Panc1 (cell line): ENCODE measurements at regions not wholly inside any gene's neighbourhood (a gene's known extent, or its start where the extent isn't known, plus 50 kb on each side); places are given as distances from the start of the nearest gene placed in this dataset.

Experiments used
- ATAC-seq: fragments of 200-7000 bp; cut with Tn5 transposase; 2 replicates; pipeline ENCODE4 v1.9.1; 2020; ENCODE audit warnings: mild to moderate bottlenecking, moderate library complexity
- BruUV-seq: library from RNA; stranded (reverse); fragments of 400-500 nt; replicated peaks from 2 replicates; lab custom pipeline; 2021; lab: Mats Ljungman, UMichigan
- CTCF ChIA-PET: fragments of 300-600 bp; sonication (Branson Sonifier 250); formaldehyde crosslinking; loops from one replicate; lab custom pipeline; 2022; ENCODE audit warnings: antibody characterized with exemption; lab: Charles Lee
- POLR2A ChIA-PET: fragments of 300-600 bp; sonication (Branson Sonifier 250); formaldehyde crosslinking; loops from one replicate; lab custom pipeline; 2022; ENCODE audit warnings: antibody characterized with exemption; lab: Charles Lee
- DNase-seq: peaks from one replicate; pipeline ENCODE4 v3.0.0-alpha.2; 2010; ENCODE audit warnings: low read depth, low spot score
- H3K27ac ChIP-seq: 2 replicates; pipeline ENCODE4 v1.5.1; 2011; ENCODE audit warnings: mild to moderate bottlenecking, low read length, inconsistent platforms
- H3K27me3 ChIP-seq: fragments of 200-500 bp; sonication (Bioruptor generic); 2 replicates; pipeline ENCODE4 v1.6.0; 2014; ENCODE audit warnings: low read length, inconsistent platforms; ENCODE audit not compliant: control insufficient read depth, insufficient read depth
- H3K36me3 ChIP-seq: fragments of 200-500 bp; sonication (Bioruptor generic); 2 replicates; pipeline ENCODE4 v1.5.1; 2014; ENCODE audit warnings: inconsistent platforms, mild to moderate bottlenecking, low read length, moderate library complexity; ENCODE audit not compliant: control insufficient read depth, insufficient read depth
- H3K4me1 ChIP-seq: 2 replicates; pipeline ENCODE4 v1.5.1; 2011; ENCODE audit warnings: inconsistent platforms, mild to moderate bottlenecking, low read length, moderate library complexity; ENCODE audit not compliant: control insufficient read depth, insufficient read depth
- H3K4me3 ChIP-seq, 2 experiments: 2 replicates each; pipeline ENCODE4 v1.5.1; 2011 to 2012; ENCODE audit warnings: low read depth in 2 of 2, low read length in 2 of 2, mild to moderate bottlenecking in 2 of 2, inconsistent platforms in 1 of 2, moderate library complexity in 1 of 2
- H3K9me3 ChIP-seq: fragments of 200-500 bp; sonication (Bioruptor generic); 2 replicates; pipeline ENCODE4 v1.5.1; 2014; ENCODE audit warnings: low read depth, mild to moderate bottlenecking, inconsistent platforms, low read length, moderate library complexity; ENCODE audit not compliant: control insufficient read depth, insufficient read depth
- CTCF ChIP-seq: fragments of 450-650 bp; IDR thresholded peaks from 2 replicates; pipeline ENCODE4 v1.5.1; 2017; ENCODE audit warnings: mild to moderate bottlenecking
- POLR2AphosphoS5 ChIP-seq: IDR thresholded peaks from 2 replicates; pipeline ENCODE4 v1.6.1; 2012; ENCODE audit warnings: mild to moderate bottlenecking, low read depth, low read length, moderate library complexity
- REST ChIP-seq, 2 experiments: IDR thresholded peaks; 2 replicates each; pipeline ENCODE4 v1.6.1; 2011 to 2012; ENCODE audit warnings: low read depth in 2 of 2, control low read depth in 1 of 2, low read length in 1 of 2, mild to moderate bottlenecking in 1 of 2, moderate library complexity in 1 of 2; ENCODE audit not compliant: insufficient read depth in 1 of 2
- SIN3A ChIP-seq: IDR thresholded peaks from 2 replicates; pipeline ENCODE4 v1.6.1; 2012; ENCODE audit warnings: low read depth, mild to moderate bottlenecking, low read length, moderate library complexity, borderline replicate concordance; ENCODE audit not compliant: insufficient read depth
- TCF7L2 ChIP-seq: IDR thresholded peaks from 2 replicates; pipeline ENCODE4 v1.6.1; 2011; ENCODE audit warnings: mild to moderate bottlenecking, low read depth, low read length, inconsistent platforms
- in situ Hi-C: cut with HindIII; loops from 2 replicates; pipeline ENCODE4 v1.10.0; 2016; ENCODE audit warnings: low sequenced_read_pairs, low pct_unique_long_range_greater_than_20kb
- intact Hi-C: fragments of 100-400 bp; cut with micrococcal nuclease; formaldehyde crosslinking; loops from one replicate; pipeline ENCODE4 v1.10.0; 2022; ENCODE audit not compliant: unreplicated experiment

GRCh38 chrX:99717716-99718115 is 692.4 kb downstream of the PCDH19 start:
- TF ChIP-seq POLR2AphosphoS5 = no peak
- TF ChIP-seq CTCF = no peak
- TF ChIP-seq TCF7L2 = no peak
- TF ChIP-seq SIN3A = no peak
- TF ChIP-seq REST (IDR thresholded peaks at IDR 0.05; ENCODE audit: insufficient read depth in 1 of 2, low read depth in 2 of 2, low read length in 1 of 2) = no peak
- CTCF ChIA-PET = no interaction called here
- no peaks in the 10 kb centered on the region for H3K27me3 ChIP-seq
- POLR2A ChIA-PET = no interaction called here
- ATAC-seq (no peak), DNase-seq (no peak)
- intact Hi-C loops = no loop called here
- H3K4me1 ChIP-seq = no peaks in the 10 kb centered on the region
- no peaks in the 10 kb centered on the region for H3K36me3 ChIP-seq
- no peak overlapping the region for H3K4me3 ChIP-seq
- in situ Hi-C loops = no loop called here
- BruUV-seq = no TSS peak
- no peaks in the 10 kb centered on the region for H3K9me3 ChIP-seq
- no peak overlapping the region for H3K27ac ChIP-seq

- H3K4me3 ChIP-seq = no peak overlapping the region
- no peak for ATAC-seq
- H3K36me3 ChIP-seq = no peaks in the 10 kb centered on the region
- in situ Hi-C loops = no loop called here
- ChIA-PET POLR2A (no interaction called here), CTCF (no interaction called here)
- TF ChIP-seq CTCF = no peak
- TF ChIP-seq SIN3A = no peak
- TF ChIP-seq TCF7L2 = no peak
- TF ChIP-seq POLR2AphosphoS5 = no peak
- TF ChIP-seq REST (IDR thresholded peaks at IDR 0.05; ENCODE audit: insufficient read depth in 1 of 2, low read depth in 2 of 2, low read length in 1 of 2) = no peak
- no peaks in the 10 kb centered on the region for H3K9me3 ChIP-seq
- intact Hi-C loops = no loop called here
- no peak overlapping the region for H3K27ac ChIP-seq
- no TSS peak for BruUV-seq
- no peaks in the 10 kb centered on the region for H3K4me1 ChIP-seq
- H3K27me3 ChIP-seq = no peaks in the 10 kb centered on the region
- DNase-seq = no peak
Observed at GRCh38 chrX:99705701-99706100, 704.4 kb downstream of the PCDH19 start.
